ENCODE measurements at regions not wholly inside any gene's neighbourhood (a gene's known extent, or its start where the extent isn't known, plus 50 kb on each side); places are given as distances from the start of the nearest gene placed in this dataset.
"Not testable (repeated sequence)": the region's sequence is repeated elsewhere in the genome, so short reads cannot be mapped to it uniquely, and the experiment has no call there.

DNA sequence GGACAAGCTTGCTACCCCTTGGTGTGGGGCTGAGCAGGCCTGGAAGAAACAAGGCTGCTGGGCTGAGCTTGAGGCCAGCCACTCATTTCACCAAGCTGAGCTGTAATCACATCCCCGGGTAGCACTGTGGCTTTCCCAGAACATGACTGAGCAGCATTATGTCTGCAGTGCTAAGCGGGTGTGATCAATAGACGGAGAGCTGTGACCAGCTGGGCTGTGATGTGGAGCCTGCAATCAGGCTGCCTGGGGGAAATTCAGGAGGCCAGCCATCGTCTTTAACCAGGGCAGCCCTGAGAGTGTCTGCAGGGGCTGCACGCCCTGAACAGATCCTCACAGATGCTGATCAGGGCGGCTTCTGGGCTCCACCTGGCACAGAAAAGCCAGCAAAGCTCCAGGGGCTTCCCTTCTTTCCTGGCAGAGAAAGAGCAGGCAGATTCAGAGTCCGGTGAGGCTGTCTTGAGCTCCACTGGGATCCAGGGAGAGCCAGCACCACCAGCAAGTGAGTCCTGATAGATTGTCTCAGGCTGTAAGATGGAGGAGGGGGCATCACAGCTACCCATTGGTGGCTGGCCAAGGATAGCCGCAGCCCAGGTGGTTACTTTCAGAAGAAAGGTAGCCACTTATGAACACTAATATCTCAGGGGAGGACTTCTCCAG is 165.9 kb downstream of the NRN1 start:
- no peak overlapping the region for H3K27ac Mint-ChIP-seq (ENCODE audit: unreplicated experiment)
- H3K4me1 Mint-ChIP-seq, result no peaks in the 10 kb centered on the region
- no peak for DNase-seq (ENCODE audit: low read depth, low spot score)
- H3K27me3 Mint-ChIP-seq (ENCODE audit: low read depth), result peaks cover 5% of the 10 kb centered on the region
- H3K9me3 Mint-ChIP-seq, result no peaks in the 10 kb centered on the region
- H3K36me3 Mint-ChIP-seq (ENCODE audit: low read depth), result no peaks in the 10 kb centered on the region
- no peak for TF ChIP-seq CTCF (conservative IDR thresholded peaks at IDR 0.05)
- no peak overlapping the region for H3K4me3 Mint-ChIP-seq

DNA sequence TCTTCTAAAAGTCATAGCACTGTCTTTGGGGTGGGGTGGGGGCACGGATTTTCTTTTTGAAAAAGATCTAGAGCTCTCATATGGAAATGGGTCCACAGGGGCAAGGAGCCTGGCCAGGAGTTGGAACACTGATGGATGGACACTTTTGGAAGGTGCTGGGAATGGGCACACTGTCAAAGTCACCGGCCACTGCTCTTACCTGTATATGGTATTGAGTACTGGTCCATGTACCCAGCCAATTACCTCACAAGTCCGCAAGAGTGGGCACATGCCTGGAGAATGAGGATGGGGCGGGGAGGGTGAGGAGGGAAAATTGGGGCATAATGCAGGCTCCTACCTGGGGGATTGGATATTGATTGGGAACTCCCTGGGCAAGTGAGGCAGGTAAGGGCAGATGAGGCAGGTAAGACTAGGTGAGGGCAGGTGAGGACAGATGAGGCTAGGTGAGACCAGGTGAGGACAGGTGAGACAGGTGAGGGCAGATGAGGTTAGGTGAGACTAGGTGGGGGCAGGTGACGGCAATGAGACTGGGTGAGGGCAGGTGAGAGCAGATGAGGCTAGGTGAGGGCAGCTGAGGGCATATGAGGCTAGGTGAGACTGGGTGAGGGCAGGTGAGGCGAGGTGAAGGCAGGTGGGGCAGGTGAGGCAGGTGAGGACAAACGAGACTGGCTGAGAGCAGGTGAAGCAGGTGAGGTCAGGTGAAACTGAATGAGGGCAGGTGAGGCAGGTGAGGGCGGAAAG is 167.9 kb downstream of the NRN1 start:
- Mint-ChIP-seq H3K36me3 (ENCODE audit: low read depth) (no peaks in the 10 kb centered on the region), H3K9me3 (peaks cover 3% of the 10 kb centered on the region), H3K4me3 (no peak overlapping the region), H3K27me3 (ENCODE audit: low read depth) (peaks cover 3% of the 10 kb centered on the region), H3K27ac (ENCODE audit: unreplicated experiment) (peak overlapping the region; percentile 12), H3K4me1 (peaks cover 5% of the 10 kb centered on the region)
- no peak for TF ChIP-seq CTCF (conservative IDR thresholded peaks at IDR 0.05)
- DNase-seq (ENCODE audit: low read depth, low spot score), result no peak

DNA sequence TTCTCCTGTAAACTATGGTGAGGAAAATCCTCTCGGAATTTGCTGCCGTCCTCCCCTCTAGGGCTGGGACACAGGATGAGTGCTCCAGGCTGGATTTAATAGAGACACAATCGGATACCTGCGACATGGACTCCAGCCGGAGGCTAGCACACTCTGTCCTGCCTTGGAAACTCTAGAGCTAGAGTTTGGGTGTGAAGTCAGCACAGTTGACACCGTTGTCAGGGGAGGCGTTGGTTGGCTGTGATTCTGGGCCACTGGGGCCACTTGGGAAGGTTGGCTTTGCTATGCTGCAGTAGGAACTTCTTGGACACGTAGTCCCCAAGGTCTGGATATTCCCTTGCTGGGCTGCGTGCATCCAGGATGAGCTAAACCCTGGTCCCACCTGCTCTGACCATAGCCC is 169.4 kb downstream of the NRN1 start:
- no peak for DNase-seq (ENCODE audit: low read depth, low spot score)
- H3K9me3 Mint-ChIP-seq, result peaks cover 3% of the 10 kb centered on the region
- no peaks in the 10 kb centered on the region for H3K27me3 Mint-ChIP-seq (ENCODE audit: low read depth)
- H3K4me1 Mint-ChIP-seq, result peaks cover 5% of the 10 kb centered on the region
- no peak for TF ChIP-seq CTCF (conservative IDR thresholded peaks at IDR 0.05)
- no peak overlapping the region for H3K4me3 Mint-ChIP-seq
- H3K36me3 Mint-ChIP-seq (ENCODE audit: low read depth), result no peaks in the 10 kb centered on the region
- no peak overlapping the region for H3K27ac Mint-ChIP-seq (ENCODE audit: unreplicated experiment)

GRCh38 chr6:5836597-5836996 is 170.1 kb downstream of the NRN1 start:
- not testable (repeated sequence) for DNase-seq (ENCODE audit: low read depth, low spot score); H3K4me3 Mint-ChIP-seq; H3K27me3 Mint-ChIP-seq (ENCODE audit: low read depth); H3K27ac Mint-ChIP-seq (ENCODE audit: unreplicated experiment); H3K4me1 Mint-ChIP-seq; H3K36me3 Mint-ChIP-seq (ENCODE audit: low read depth); H3K9me3 Mint-ChIP-seq

DNA sequence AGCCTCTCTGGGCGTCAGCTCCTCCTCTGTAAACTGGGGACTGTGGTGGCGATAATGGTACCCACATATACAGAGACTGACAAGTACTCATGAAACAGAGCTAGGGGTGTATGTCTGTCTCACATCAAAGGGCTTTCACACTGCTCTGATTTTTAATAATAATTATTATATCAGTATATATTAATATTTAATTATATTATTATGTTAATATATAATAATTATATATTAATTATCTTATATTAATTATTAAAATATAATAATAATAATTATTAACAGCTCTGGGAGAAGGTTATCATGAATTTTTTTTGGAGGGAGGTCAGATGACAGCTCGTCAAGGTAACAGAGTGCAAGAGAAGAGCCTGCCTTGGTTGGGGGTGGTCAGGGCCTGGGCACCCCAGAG is 173.6 kb downstream of the NRN1 start:
- peaks cover 3% of the 10 kb centered on the region for H3K9me3 Mint-ChIP-seq
- H3K36me3 Mint-ChIP-seq (ENCODE audit: low read depth), result no peaks in the 10 kb centered on the region

More for the DNA sequence above, 173.6 kb downstream of the NRN1 start:
- no peak overlapping the region for H3K4me3 Mint-ChIP-seq
- H3K27me3 Mint-ChIP-seq (ENCODE audit: low read depth), result no peaks in the 10 kb centered on the region
- no peak overlapping the region for H3K27ac Mint-ChIP-seq (ENCODE audit: unreplicated experiment)
- no peak for DNase-seq (ENCODE audit: low read depth, low spot score)
- H3K4me1 Mint-ChIP-seq, result peaks cover 9% of the 10 kb centered on the region
- TF ChIP-seq CTCF (conservative IDR thresholded peaks at IDR 0.05), result no peak
